ENCODE measurements at regions not wholly inside any gene's neighbourhood (a gene's known extent, or its start where the extent isn't known, plus 50 kb on each side); places are given as distances from the start of the nearest gene placed in this dataset.

DNA sequence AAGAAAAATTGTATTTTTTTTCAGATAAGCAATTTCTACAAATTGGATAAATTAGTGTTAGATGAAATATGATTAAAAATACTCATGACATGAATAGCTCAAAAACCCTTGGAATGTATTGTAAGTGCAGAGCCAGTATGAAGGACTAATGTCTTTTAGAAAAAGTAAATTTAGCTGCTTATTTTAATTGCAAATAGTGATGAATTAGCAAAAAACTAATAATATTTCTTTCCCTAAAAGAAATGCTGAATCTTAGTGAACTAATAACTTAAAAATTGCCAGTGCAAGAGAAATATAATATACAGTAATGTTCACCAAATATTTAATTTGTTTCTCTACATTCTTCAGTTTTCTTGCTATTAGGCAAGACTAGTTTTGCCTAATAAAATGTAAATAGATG lies 72.4 kb downstream of the RND3 start:
- TF ChIP-seq CTCF (optimal IDR thresholded peaks at IDR 0.05 in 1 of 3, IDR thresholded peaks at IDR 0.05 in 1 of 3, conservative IDR thresholded peaks at IDR 0.05 in 1 of 3; ENCODE audit: extremely low read depth in 1 of 3, insufficient read depth in 2 of 3, low read length in 3 of 3) (no peak), EZH2 (IDR thresholded peaks at IDR 0.05; ENCODE audit: low read length) (no peak)

All from keratinocyte (primary cell).